ENCODE measurements at regions not wholly inside any gene's neighbourhood (a gene's known extent, or its start where the extent isn't known, plus 50 kb on each side); places are given as distances from the start of the nearest gene placed in this dataset.

GRCh38 chr18:47736376-47737140, 193.9 kb downstream of the SMAD2 start:
- Histone ChIP-seq H3K27me3 (ENCODE audit: control insufficient read depth in 3 of 3, insufficient read depth in 3 of 3, low read length in 3 of 3) (peaks cover 0 to 11% (median 7%) of the 10 kb centered on the region in 3 donors), H3K4me3 (ENCODE audit: low read depth in 1 of 3, low read length in 3 of 3) (no peak overlapping the region), H3K36me3 (ENCODE audit: control insufficient read depth in 3 of 3, insufficient read depth in 2 of 3, low read depth in 1 of 3, low read length in 3 of 3) (no peaks in the 10 kb centered on the region), H3K27ac (ENCODE audit: low read depth in 1 of 3, low read length in 2 of 3) (no peak overlapping the region), H3K9me3 (ENCODE audit: control insufficient read depth in 2 of 2, insufficient read depth in 1 of 2, low read depth in 1 of 2, low read length in 1 of 2) (peaks cover 0 to 6% of the 10 kb centered on the region in 2 donors), H3K4me1 (ENCODE audit: control insufficient read depth in 3 of 3, insufficient read depth in 2 of 3, low read depth in 1 of 3, low read length in 2 of 3) (no peaks in the 10 kb centered on the region)
- DNase-seq = no peak
- FAIRE-seq = no peak
- WGBS, 3 donors = 47 to 71% (median 50%) methylated on average over 5 of the region's 5 CpGs

GRCh38 chr18:47735041-47735702, 195.3 kb downstream of the SMAD2 start:
- DNase-seq (no peak), FAIRE-seq (no peak)
- H3K4me3 ChIP-seq (ENCODE audit: low read depth in 1 of 3, low read length in 3 of 3) = no peak overlapping the region
- H3K27ac ChIP-seq (ENCODE audit: low read depth in 1 of 3, low read length in 2 of 3) = no peak overlapping the region
- H3K4me1 ChIP-seq (ENCODE audit: control insufficient read depth in 3 of 3, insufficient read depth in 2 of 3, low read depth in 1 of 3, low read length in 2 of 3) = no peaks in the 10 kb centered on the region
- H3K9me3 ChIP-seq (ENCODE audit: control insufficient read depth in 2 of 2, insufficient read depth in 1 of 2, low read depth in 1 of 2, low read length in 1 of 2) = peaks cover 0 to 6% of the 10 kb centered on the region in 2 donors
- no peaks in the 10 kb centered on the region for H3K36me3 ChIP-seq (ENCODE audit: control insufficient read depth in 3 of 3, insufficient read depth in 2 of 3, low read depth in 1 of 3, low read length in 3 of 3)
- WGBS, 3 donors = 59 to 72% (median 68%) methylated on average over 8 of the region's 8 CpGs
- peaks cover 0 to 15% (median 10%) of the 10 kb centered on the region in 3 donors for H3K27me3 ChIP-seq (ENCODE audit: control insufficient read depth in 3 of 3, insufficient read depth in 3 of 3, low read length in 3 of 3)

GRCh38 chr18:47731276-47731675, 199.2 kb downstream of the SMAD2 start:
- Histone ChIP-seq H3K27me3 (ENCODE audit: control insufficient read depth in 3 of 3, insufficient read depth in 3 of 3, low read length in 3 of 3) (peaks cover 0 to 11% (median 6%) of the 10 kb centered on the region in 3 donors), H3K27ac (ENCODE audit: low read depth in 1 of 3, low read length in 2 of 3) (no peak overlapping the region), H3K9me3 (ENCODE audit: control insufficient read depth in 2 of 2, insufficient read depth in 1 of 2, low read depth in 1 of 2, low read length in 1 of 2) (no peaks in the 10 kb centered on the region), H3K36me3 (ENCODE audit: control insufficient read depth in 3 of 3, insufficient read depth in 2 of 3, low read depth in 1 of 3, low read length in 3 of 3) (no peaks in the 10 kb centered on the region), H3K4me1 (ENCODE audit: control insufficient read depth in 3 of 3, insufficient read depth in 2 of 3, low read depth in 1 of 3, low read length in 2 of 3) (no peaks in the 10 kb centered on the region), H3K4me3 (ENCODE audit: low read depth in 1 of 3, low read length in 3 of 3) (no peak overlapping the region)
- DNase-seq (no peak), FAIRE-seq (no peak)
- WGBS, 3 donors = 66 to 71% (median 67%) methylated on average over 5 of the region's 5 CpGs

- peaks cover 0 to 11% (median 3%) of the 10 kb centered on the region in 3 donors for H3K27me3 ChIP-seq (ENCODE audit: control insufficient read depth in 3 of 3, insufficient read depth in 3 of 3, low read length in 3 of 3)
- H3K27ac ChIP-seq (ENCODE audit: low read depth in 1 of 3, low read length in 2 of 3) = no peak overlapping the region
- H3K4me1 ChIP-seq (ENCODE audit: control insufficient read depth in 3 of 3, insufficient read depth in 2 of 3, low read depth in 1 of 3, low read length in 2 of 3) = no peaks in the 10 kb centered on the region
- WGBS, 3 donors = 68 to 71% (median 68%) methylated on average over 5 of the region's 5 CpGs
- H3K36me3 ChIP-seq (ENCODE audit: control insufficient read depth in 3 of 3, insufficient read depth in 2 of 3, low read depth in 1 of 3, low read length in 3 of 3) = no peaks in the 10 kb centered on the region
- FAIRE-seq (no peak), DNase-seq (no peak)
- H3K4me3 ChIP-seq (ENCODE audit: low read depth in 1 of 3, low read length in 3 of 3) = no peak overlapping the region
- no peaks in the 10 kb centered on the region for H3K9me3 ChIP-seq (ENCODE audit: control insufficient read depth in 2 of 2, insufficient read depth in 1 of 2, low read depth in 1 of 2, low read length in 1 of 2)
Observed at GRCh38 chr18:47730795-47731194, 199.7 kb downstream of the SMAD2 start.

- DNase-seq (no peak), FAIRE-seq (no peak)
- H3K36me3 ChIP-seq (ENCODE audit: control insufficient read depth in 3 of 3, insufficient read depth in 2 of 3, low read depth in 1 of 3, low read length in 3 of 3) = no peaks in the 10 kb centered on the region
- 77 to 89% (median 86%) methylated on average over 6 of the region's 6 CpGs for WGBS, 3 donors
- no peaks in the 10 kb centered on the region for H3K9me3 ChIP-seq (ENCODE audit: control insufficient read depth in 2 of 2, insufficient read depth in 1 of 2, low read depth in 1 of 2, low read length in 1 of 2)
- no peak overlapping the region for H3K4me3 ChIP-seq (ENCODE audit: low read depth in 1 of 3, low read length in 3 of 3)
- peaks cover 0 to 7% (median 3%) of the 10 kb centered on the region in 3 donors for H3K27me3 ChIP-seq (ENCODE audit: control insufficient read depth in 3 of 3, insufficient read depth in 3 of 3, low read length in 3 of 3)
- H3K4me1 ChIP-seq (ENCODE audit: control insufficient read depth in 3 of 3, insufficient read depth in 2 of 3, low read depth in 1 of 3, low read length in 2 of 3) = no peaks in the 10 kb centered on the region
- H3K27ac ChIP-seq (ENCODE audit: low read depth in 1 of 3, low read length in 2 of 3) = no peak overlapping the region
Observed at GRCh38 chr18:47729356-47729755, 201.1 kb downstream of the SMAD2 start.

GRCh38 chr18:47728921-47729320, 201.5 kb downstream of the SMAD2 start:
- Histone ChIP-seq H3K27ac (ENCODE audit: low read depth in 1 of 3, low read length in 2 of 3) (no peak overlapping the region), H3K4me3 (ENCODE audit: low read depth in 1 of 3, low read length in 3 of 3) (no peak overlapping the region), H3K36me3 (ENCODE audit: control insufficient read depth in 3 of 3, insufficient read depth in 2 of 3, low read depth in 1 of 3, low read length in 3 of 3) (no peaks in the 10 kb centered on the region), H3K4me1 (ENCODE audit: control insufficient read depth in 3 of 3, insufficient read depth in 2 of 3, low read depth in 1 of 3, low read length in 2 of 3) (no peaks in the 10 kb centered on the region), H3K27me3 (ENCODE audit: control insufficient read depth in 3 of 3, insufficient read depth in 3 of 3, low read length in 3 of 3) (peaks cover 0 to 7% (median 3%) of the 10 kb centered on the region in 3 donors), H3K9me3 (ENCODE audit: control insufficient read depth in 2 of 2, insufficient read depth in 1 of 2, low read depth in 1 of 2, low read length in 1 of 2) (no peaks in the 10 kb centered on the region)
- no peak for DNase-seq
- WGBS, 3 donors = 92 to 95% (median 93%) methylated on average over 2 of the region's 2 CpGs
- no peak for FAIRE-seq

- DNase-seq (no peak), FAIRE-seq (no peak)
- H3K4me1 ChIP-seq (ENCODE audit: control insufficient read depth in 3 of 3, insufficient read depth in 2 of 3, low read depth in 1 of 3, low read length in 2 of 3) = no peaks in the 10 kb centered on the region
- peaks cover 0 to 4% (median 3%) of the 10 kb centered on the region in 3 donors for H3K27me3 ChIP-seq (ENCODE audit: control insufficient read depth in 3 of 3, insufficient read depth in 3 of 3, low read length in 3 of 3)
- no peak overlapping the region for H3K4me3 ChIP-seq (ENCODE audit: low read depth in 1 of 3, low read length in 3 of 3)
- 71 to 79% (median 77%) methylated on average over 5 of the region's 5 CpGs for WGBS, 3 donors
- no peaks in the 10 kb centered on the region for H3K36me3 ChIP-seq (ENCODE audit: control insufficient read depth in 3 of 3, insufficient read depth in 2 of 3, low read depth in 1 of 3, low read length in 3 of 3)
- H3K27ac ChIP-seq (ENCODE audit: low read depth in 1 of 3, low read length in 2 of 3) = no peak overlapping the region
- H3K9me3 ChIP-seq (ENCODE audit: control insufficient read depth in 2 of 2, insufficient read depth in 1 of 2, low read depth in 1 of 2, low read length in 1 of 2) = no peaks in the 10 kb centered on the region
Observed at GRCh38 chr18:47727409-47727808, 203.1 kb downstream of the SMAD2 start.

- Histone ChIP-seq H3K4me1 (ENCODE audit: control insufficient read depth in 3 of 3, insufficient read depth in 2 of 3, low read depth in 1 of 3, low read length in 2 of 3) (no peaks in the 10 kb centered on the region), H3K36me3 (ENCODE audit: control insufficient read depth in 3 of 3, insufficient read depth in 2 of 3, low read depth in 1 of 3, low read length in 3 of 3) (no peaks in the 10 kb centered on the region), H3K9me3 (ENCODE audit: control insufficient read depth in 2 of 2, insufficient read depth in 1 of 2, low read depth in 1 of 2, low read length in 1 of 2) (no peaks in the 10 kb centered on the region), H3K4me3 (ENCODE audit: low read depth in 1 of 3, low read length in 3 of 3) (no peak overlapping the region), H3K27me3 (ENCODE audit: control insufficient read depth in 3 of 3, insufficient read depth in 3 of 3, low read length in 3 of 3) (peaks cover 0 to 4% (median 3%) of the 10 kb centered on the region in 3 donors), H3K27ac (ENCODE audit: low read depth in 1 of 3, low read length in 2 of 3) (no peak overlapping the region)
- DNase-seq = no peak
- WGBS, 3 donors = 37 to 47% (median 41%) methylated on average over 1 of the region's 1 CpG
- no peak for FAIRE-seq
Observed at GRCh38 chr18:47726550-47726949, 203.9 kb downstream of the SMAD2 start.
